Heart left ventricle (tissue), 16 donors: ENCODE measurements at regions not wholly inside any gene's neighbourhood (a gene's known extent, or its start where the extent isn't known, plus 50 kb on each side); places are given as distances from the start of the nearest gene placed in this dataset.
"Not testable (repeated sequence)": the region's sequence is repeated elsewhere in the genome, so short reads cannot be mapped to it uniquely, and the experiment has no call there.

Experiments used
- ATAC-seq, 4 donors: fragments of 200-7000 bp; cut with Tn5 transposase; one replicate each; pipeline ENCODE4 v1.9.1; 2020 to 2022; ENCODE audit warnings: moderate library complexity in 4 of 4, mild to moderate bottlenecking in 3 of 4, moderate number of reproducible peaks in 1 of 4
- DNase-seq, 5 donors: peaks; one replicate each; pipeline ENCODE4 v3.0.0-alpha.2; 2020
- H3K27ac ChIP-seq, 12 donors: fragments of 200-600 bp; sonication (generic) in 4 of 12; one replicate each; pipeline versions ENCODE4 v1.5.0 to v1.8.0; 2016 to 2022; ENCODE audit warnings: mild to moderate bottlenecking in 2 of 12
- H3K27me3 ChIP-seq, 9 donors: fragments of 200-600 bp; sonication (generic) in 2 of 9; one replicate each; pipeline versions ENCODE4 v1.5.1 to v1.8.0; 2016 to 2022; ENCODE audit warnings: mild to moderate bottlenecking in 3 of 9
- H3K36me3 ChIP-seq, 9 donors: fragments of 200-600 bp; sonication (generic) in 2 of 9; one replicate each; pipeline versions ENCODE4 v1.5.0 to v1.8.0; 2018 to 2022; ENCODE audit warnings: mild to moderate bottlenecking in 2 of 9
- H3K4me1 ChIP-seq, 12 donors: fragments of 200-600 bp; sonication (generic) in 4 of 12; one replicate each; pipeline versions ENCODE4 v1.5.0 to v1.8.0; 2016 to 2022; ENCODE audit warnings: mild to moderate bottlenecking in 3 of 12
- H3K4me3 ChIP-seq, 12 donors: fragments of 200-600 bp; sonication (generic) in 4 of 12; one replicate each; pipeline versions ENCODE4 v1.5.0 to v1.8.0; 2017 to 2022; ENCODE audit warnings: mild to moderate bottlenecking in 9 of 12, moderate library complexity in 4 of 12
- H3K9me3 ChIP-seq, 12 donors: fragments of 200-600 bp; sonication (generic) in 4 of 12; one replicate each; pipeline versions ENCODE4 v1.5.0 to v1.8.0; 2016 to 2022; ENCODE audit warnings: mild to moderate bottlenecking in 1 of 12
- POLR2A ChIP-seq, 2 donors: fragments of 450-650 bp; IDR thresholded peaks; one replicate each; pipeline ENCODE4 v1.6.1; 2017; ENCODE audit warnings: antibody characterized with exemption in 2 of 2, mild to moderate bottlenecking in 2 of 2, moderate library complexity in 2 of 2
- WGBS, 4 donors: extraction: QIAGEN DNeasy Blood & Tissue Kit in 2 of 4; methylation state at CpG; one replicate each; pipeline versions ENCODE4 v1.1.5 to v1.1.7; 2013 to 2018; 5-methylcytosine and 5-hydroxymethylcytosine counted together
- intact Hi-C, 10 donors: fragments of 100-400 bp; cut with DNase I; formaldehyde crosslinking; loops; one replicate each; pipeline versions ENCODE4 v1.11.1 to v1.14.2; 2022
- TF ChIP-seq, protein P1 (sequence below), 12 donors: fragments of 200-600 bp; sonication (generic) in 4 of 12; IDR thresholded peaks; one replicate each; pipeline versions ENCODE4 v1.5.0 to v1.8.0; 2018 to 2022; ENCODE audit warnings: antibody characterized with exemption in 12 of 12, mild to moderate bottlenecking in 5 of 12
- donor health status: ischemic (EF 13 %, LVEDD 7.1; RV severe dilation, severe dysfunction).
- donor health status: healthy with polysubstance abuse.
- donor health status: DM: no; HTN: yes; CAD: no.
- donor health status: DM: no; HTN: no; CAD: no.
- donor health status: ischemic (EF 25% LVEDD 6.9; RV normal size, moderate dysfunction).
- donor health status: ischemic (EF 25% LVEDD 5.7; RV mildly dilated, moderate dysfunction).
- donor health status: healthy.
- donor health status: DM: yes; HTN: yes; CAD: no.
- donor health status: ischemic (EF 35%, LVEDD 5.7; RV mildly dilated, moderate dysfunction).
- donor health status: nonischemic (EF 11% LVEDD 7.7; RV severe dilation, severe dysfunction).
- donor health status: DM: yes; HTN: yes; CAD: no.
- donor health status: PGD.
- donor health status: ischemic (EF 29% LVEDD 5.4; RV normal size, mild dysfunction).
- donor health status: nonischemic (EF 23%, LVEDD 6.1; RV moderate dilation, normal function).

- Histone ChIP-seq H3K27me3 (no peaks in the 10 kb centered on the region), H3K4me1 (no peaks in the 10 kb centered on the region), H3K4me3 (no peak overlapping the region), H3K9me3 (peaks cover 0 to 4% (median 0%) of the 10 kb centered on the region in 12 donors), H3K36me3 (no peaks in the 10 kb centered on the region), H3K27ac (no peak overlapping the region)
- WGBS, 4 donors, result 43 to 47% (median 46%) methylated on average over 1 of the region's 1 CpG
- intact Hi-C loops, result no loop called here
- ATAC-seq (no peak), DNase-seq (no peak)
- TF ChIP-seq POLR2A (IDR thresholded peaks at IDR 0.05), result no peak
- TF ChIP-seq, protein P1, sequence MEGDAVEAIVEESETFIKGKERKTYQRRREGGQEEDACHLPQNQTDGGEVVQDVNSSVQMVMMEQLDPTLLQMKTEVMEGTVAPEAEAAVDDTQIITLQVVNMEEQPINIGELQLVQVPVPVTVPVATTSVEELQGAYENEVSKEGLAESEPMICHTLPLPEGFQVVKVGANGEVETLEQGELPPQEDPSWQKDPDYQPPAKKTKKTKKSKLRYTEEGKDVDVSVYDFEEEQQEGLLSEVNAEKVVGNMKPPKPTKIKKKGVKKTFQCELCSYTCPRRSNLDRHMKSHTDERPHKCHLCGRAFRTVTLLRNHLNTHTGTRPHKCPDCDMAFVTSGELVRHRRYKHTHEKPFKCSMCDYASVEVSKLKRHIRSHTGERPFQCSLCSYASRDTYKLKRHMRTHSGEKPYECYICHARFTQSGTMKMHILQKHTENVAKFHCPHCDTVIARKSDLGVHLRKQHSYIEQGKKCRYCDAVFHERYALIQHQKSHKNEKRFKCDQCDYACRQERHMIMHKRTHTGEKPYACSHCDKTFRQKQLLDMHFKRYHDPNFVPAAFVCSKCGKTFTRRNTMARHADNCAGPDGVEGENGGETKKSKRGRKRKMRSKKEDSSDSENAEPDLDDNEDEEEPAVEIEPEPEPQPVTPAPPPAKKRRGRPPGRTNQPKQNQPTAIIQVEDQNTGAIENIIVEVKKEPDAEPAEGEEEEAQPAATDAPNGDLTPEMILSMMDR (IDR thresholded peaks at IDR 0.05), result no peak
These were observed 104.5 kb downstream of the URB2 start for GRCh38 chr1:229730573-229730972.

DNA sequence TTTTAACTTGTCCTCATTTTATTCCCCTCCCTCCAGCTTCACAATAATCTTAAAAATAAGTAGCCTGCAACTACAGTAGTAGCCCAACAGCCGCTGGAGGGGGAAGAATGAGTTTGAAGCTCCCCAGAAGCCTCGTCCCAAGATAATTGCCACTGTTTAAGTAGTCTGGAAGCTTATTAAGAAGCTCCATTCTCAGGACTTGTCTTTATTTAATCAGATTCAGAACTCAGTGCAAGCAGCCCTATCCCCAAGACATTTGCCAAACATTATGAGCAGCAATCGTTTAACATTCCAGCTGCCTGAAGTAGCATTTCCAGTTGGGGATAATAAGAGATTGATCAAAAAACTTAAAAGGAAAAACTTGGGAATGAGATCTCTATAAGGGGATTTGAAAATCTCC, 106.0 kb downstream of the URB2 start:
- H3K4me1 ChIP-seq, result no peaks in the 10 kb centered on the region
- intact Hi-C loops, result no loop called here

DNA sequence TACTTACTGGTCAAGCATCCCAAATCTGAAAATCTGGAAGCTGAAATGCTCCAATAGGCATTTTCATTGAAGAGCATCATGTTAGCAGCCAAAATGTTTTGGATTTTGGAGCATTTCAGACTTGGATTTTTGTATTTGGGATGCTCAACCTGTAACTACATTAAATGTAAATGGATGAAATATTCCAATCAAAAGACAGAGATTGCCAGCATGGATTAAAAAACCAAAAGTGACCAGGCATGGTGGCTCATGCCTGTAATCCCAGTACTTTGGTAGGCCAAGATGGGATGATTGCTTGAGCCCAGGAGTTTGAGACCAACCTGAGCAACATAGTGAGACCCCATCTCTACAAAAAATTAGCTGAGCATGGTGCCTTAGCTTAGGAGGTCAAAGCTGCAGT, 110.3 kb downstream of the URB2 start:
- no peaks in the 10 kb centered on the region for H3K36me3 ChIP-seq
- no peak overlapping the region for H3K27ac ChIP-seq
- no peak for ATAC-seq
- TF ChIP-seq, protein P1 (IDR thresholded peaks at IDR 0.05), result no peak
- no peak for TF ChIP-seq POLR2A (IDR thresholded peaks at IDR 0.05)
- intact Hi-C loops, result no loop called here
- no peak overlapping the region for H3K4me3 ChIP-seq
- no peaks in the 10 kb centered on the region for H3K27me3 ChIP-seq
- no peak for DNase-seq
- H3K4me1 ChIP-seq, result no peaks in the 10 kb centered on the region
- H3K9me3 ChIP-seq, result peaks cover 0 to 26% (median 13%) of the 10 kb centered on the region in 12 donors

More for the DNA sequence above, 106.0 kb downstream of the URB2 start:
- no peak for ATAC-seq
- Histone ChIP-seq H3K27ac (no peak overlapping the region), H3K4me3 (no peak overlapping the region), H3K27me3 (no peaks in the 10 kb centered on the region), H3K9me3 (peaks cover 0 to 19% (median 12%) of the 10 kb centered on the region in 12 donors), H3K36me3 (no peaks in the 10 kb centered on the region)
- WGBS, 4 donors, result 61 to 71% (median 67%) methylated on average over 3 of the region's 3 CpGs
- TF ChIP-seq POLR2A (IDR thresholded peaks at IDR 0.05), result no peak
- TF ChIP-seq, protein P1 (IDR thresholded peaks at IDR 0.05), result no peak
- no peak for DNase-seq

GRCh38 chr1:229742614-229743013, 116.6 kb downstream of the URB2 start:
- WGBS, 4 donors, result 61 to 76% (median 66%) methylated on average over 1 of the region's 1 CpG
- H3K27me3 ChIP-seq, H3K4me1 ChIP-seq, DNase-seq, intact Hi-C loops, H3K4me3 ChIP-seq, H3K27ac ChIP-seq, ATAC-seq, H3K36me3 ChIP-seq: not testable (repeated sequence)
- H3K9me3 ChIP-seq, result peaks cover 0 to 29% (median 3%) of the 10 kb centered on the region in 12 donors

- Histone ChIP-seq H3K9me3 (no peaks in the 10 kb centered on the region), H3K36me3 (no peaks in the 10 kb centered on the region), H3K27me3 (no peaks in the 10 kb centered on the region), H3K4me3 (no peak overlapping the region), H3K27ac (no peak overlapping the region), H3K4me1 (peaks cover 0 to 3% (median 0%) of the 10 kb centered on the region in 12 donors)
- 84 to 95% (median 88%) methylated on average over 4 of the region's 4 CpGs for WGBS, 4 donors
- intact Hi-C loops, result no loop called here
- no peak for TF ChIP-seq POLR2A (IDR thresholded peaks at IDR 0.05)
- TF ChIP-seq, protein P1 (IDR thresholded peaks at IDR 0.05), result no peak
- DNase-seq (no peak), ATAC-seq (no peak)
These were observed 123.9 kb downstream of the URB2 start for GRCh38 chr1:229749992-229750391.
